ENCODE measurements at regions not wholly inside any gene's neighbourhood (a gene's known extent, or its start where the extent isn't known, plus 50 kb on each side); places are given as distances from the start of the nearest gene placed in this dataset.
A peak's percentile ranks its signal among the peaks of the same experiment; 100 is the strongest.

- Histone ChIP-seq H4K8ac (ENCODE audit: extremely low read depth, insufficient read depth, low read length) (peak overlapping the region; percentile 19; the same call in 1 of the 2 replicates), H3K4ac (replicated peaks; ENCODE audit: insufficient read length, low read depth, low read length) (no peak overlapping the region), H3K14ac (ENCODE audit: insufficient read length) (no peak overlapping the region), H3K18ac (ENCODE audit: extremely low read depth, low read length) (peak overlapping the region; percentile 83; the same call in 1 of the 2 replicates), H3K9ac (replicated peaks in 1 of 4; ENCODE audit: extremely low read depth in 1 of 4, low read depth in 3 of 4, low read length in 3 of 4) (no peak overlapping the region), H3K9me3 (ENCODE audit: insufficient read depth in 2 of 2, low read depth in 1 of 2, low read length in 1 of 2) (no peaks in the 10 kb centered on the region), H2AK5ac (ENCODE audit: low read depth, low read length) (no peak overlapping the region), H3K23ac (ENCODE audit: insufficient read length) (no peak overlapping the region), H2BK12ac (ENCODE audit: low read depth, low read length) (peak overlapping the region; percentile 87), H2BK5ac (ENCODE audit: low read depth, low read length) (peak overlapping the region; percentile 71; the same call in 1 of the 2 replicates), H3K79me2 (ENCODE audit: control insufficient read depth in 1 of 2, insufficient read depth in 2 of 2, low read length in 2 of 2) (no peaks in the 10 kb centered on the region), H2BK120ac (replicated peaks; ENCODE audit: low read depth, low read length) (no peak overlapping the region), H2AFZ (ENCODE audit: low read length) (no peak overlapping the region), H3K27ac (ENCODE audit: low read depth, low read length) (no peak overlapping the region), H3K4me2 (ENCODE audit: insufficient read depth in 1 of 2, low read depth in 2 of 2, low read length in 2 of 2) (peak overlapping the region in 1 of 2 experiments; percentile 5; a peak in 1 of 4 replicates), H4K5ac (ENCODE audit: insufficient read length, low read depth, low read length) (no peak overlapping the region), H3K56ac (replicated peaks; ENCODE audit: insufficient read length, low read depth, low read length) (no peak overlapping the region), H3K27me3 (replicated peaks in 1 of 4; ENCODE audit: control insufficient read depth in 3 of 4, extremely low read depth in 1 of 4, insufficient read depth in 3 of 4, low read length in 3 of 4) (no peaks in the 10 kb centered on the region; a peak in 3 of 7 replicates), H4K20me1 (replicated peaks in 1 of 2; ENCODE audit: control insufficient read depth in 1 of 2, insufficient read depth in 2 of 2, low read length in 2 of 2) (no peaks in the 10 kb centered on the region), H3K4me3 (ENCODE audit: extremely low read depth in 1 of 4, insufficient read depth in 2 of 4, low read depth in 3 of 4, low read length in 4 of 4) (no peak overlapping the region), H3K23me2 (ENCODE audit: low read depth, low read length) (no peaks in the 10 kb centered on the region), H3K36me3 (ENCODE audit: control insufficient read depth in 2 of 4, insufficient read depth in 4 of 4, low read length in 3 of 4) (no peaks in the 10 kb centered on the region), H4K91ac (replicated peaks; ENCODE audit: insufficient read length, low read length) (peak overlapping the region; percentile 44), H3K4me1 (replicated peaks in 1 of 4; ENCODE audit: control insufficient read depth in 3 of 4, insufficient read depth in 4 of 4, low read length in 3 of 4) (peaks cover 6 to 12% (median 9%) of the 10 kb centered on the region in 4 experiments), H2BK20ac (ENCODE audit: low read length) (peak overlapping the region; percentile 72; the same call in 1 of the 2 replicates), H3K79me1 (ENCODE audit: low read depth, low read length) (no peaks in the 10 kb centered on the region), H2BK15ac (ENCODE audit: low read length) (0 out of 2 replicates have a peak overlapping the region, but pooled peaks have one; percentile 72)
- ChIA-PET CTCF (ENCODE audit: partially characterized antibody) (interaction anchor here (0.7 to 2.2 kb wide), 14 partner anchors 9 to 123 kb away, joined by 3 to 9 read pairs (median 4); partner anchors contain the start of gene RHOB), POLR2A (ENCODE audit: partially characterized antibody) (interaction anchor here (1.0 to 1.5 kb wide), 2 partner anchors 12 to 17 kb away, joined by 3 to 6 read pairs; no protein-coding TSS in a partner anchor)
- DNase-seq (ENCODE audit: low read depth in 1 of 2, low spot score in 2 of 2) (peak in 1 of 2 experiments; percentile 61), FAIRE-seq (no peak)
- WGBS, 2 experiments (ENCODE audit: extremely low coverage in 1 of 2, insufficient coverage in 1 of 2, insufficient read length in 1 of 2, insufficient replicate concordance in 2 of 2, low coverage in 1 of 2, low lambda C conversion rate in 2 of 2, missing lambda C conversion rate in 1 of 2) = 60% methylated on average over 11 of the region's 12 CpGs; no CpG with 5 or more reads in 1 of the 2 experiments
- TF ChIP-seq MAX (IDR thresholded peaks at IDR 0.05) = peak; percentile 50; the same call in 1 of the 2 replicates
- TF ChIP-seq ASH2L (IDR thresholded peaks at IDR 0.05; ENCODE audit: low read length) = peak; percentile 56
- TF ChIP-seq RNF2 (IDR thresholded peaks at IDR 0.05; ENCODE audit: borderline replicate concordance, low read depth, low read length, missing control alignments, poor library complexity, severe bottlenecking) = no peak
- TF ChIP-seq SIX5 (IDR thresholded peaks at IDR 0.05; ENCODE audit: low read depth, low read length) = no peak
- TF ChIP-seq POU5F1 (IDR thresholded peaks at IDR 0.05; ENCODE audit: low read depth, low read length) = no peak
- no peak for TF ChIP-seq POLR2A (IDR thresholded peaks at IDR 0.05; ENCODE audit: control extremely low read depth in 1 of 2, low read depth in 2 of 2, low read length in 2 of 2)
- 0 out of 2 replicates have a peak, but pooled peaks have one; percentile 18 for TF ChIP-seq CREB1 (IDR thresholded peaks at IDR 0.05)
- no peak for TF ChIP-seq HDAC6 (IDR thresholded peaks at IDR 0.05; ENCODE audit: low read depth, low read length)
- TF ChIP-seq SP2 (IDR thresholded peaks at IDR 0.05; ENCODE audit: low read length) = no peak
- TF ChIP-seq USF2 (IDR thresholded peaks at IDR 0.05; ENCODE audit: low read length) = no peak
- TF ChIP-seq SP4 (IDR thresholded peaks at IDR 0.05; ENCODE audit: low read length) = no peak
- TF ChIP-seq CBX5 (IDR thresholded peaks at IDR 0.05; ENCODE audit: low read depth, low read length) = no peak
These were observed 83.6 kb downstream of the HS1BP3 start for GRCh38 chr2:20567159-20567925.
